ENCODE measurements at regions not wholly inside any gene's neighbourhood (a gene's known extent, or its start where the extent isn't known, plus 50 kb on each side); places are given as distances from the start of the nearest gene placed in this dataset.

DNA sequence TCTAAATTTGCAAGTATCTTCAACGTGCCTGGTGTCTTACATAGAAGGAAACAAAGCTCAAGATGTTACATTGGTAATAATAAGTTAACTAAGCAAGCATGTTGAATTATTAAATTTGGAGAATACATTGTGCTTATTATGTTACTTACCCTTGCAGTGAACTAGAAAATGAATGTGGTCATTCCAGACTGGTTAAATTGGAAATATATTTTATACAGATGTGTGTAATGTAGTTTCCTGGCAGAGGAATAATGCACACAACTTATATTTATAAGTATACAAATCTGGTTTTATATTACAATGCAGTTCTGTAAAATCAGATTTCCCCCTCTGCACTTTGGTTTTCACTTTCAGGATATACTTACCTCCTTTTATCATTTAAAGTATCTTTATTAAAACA lies 159.9 kb upstream of the SLIT2 start:
- no peak overlapping the region for H3K4me3 ChIP-seq (ENCODE audit: low read depth, low read length)
- TF ChIP-seq, protein P1, sequence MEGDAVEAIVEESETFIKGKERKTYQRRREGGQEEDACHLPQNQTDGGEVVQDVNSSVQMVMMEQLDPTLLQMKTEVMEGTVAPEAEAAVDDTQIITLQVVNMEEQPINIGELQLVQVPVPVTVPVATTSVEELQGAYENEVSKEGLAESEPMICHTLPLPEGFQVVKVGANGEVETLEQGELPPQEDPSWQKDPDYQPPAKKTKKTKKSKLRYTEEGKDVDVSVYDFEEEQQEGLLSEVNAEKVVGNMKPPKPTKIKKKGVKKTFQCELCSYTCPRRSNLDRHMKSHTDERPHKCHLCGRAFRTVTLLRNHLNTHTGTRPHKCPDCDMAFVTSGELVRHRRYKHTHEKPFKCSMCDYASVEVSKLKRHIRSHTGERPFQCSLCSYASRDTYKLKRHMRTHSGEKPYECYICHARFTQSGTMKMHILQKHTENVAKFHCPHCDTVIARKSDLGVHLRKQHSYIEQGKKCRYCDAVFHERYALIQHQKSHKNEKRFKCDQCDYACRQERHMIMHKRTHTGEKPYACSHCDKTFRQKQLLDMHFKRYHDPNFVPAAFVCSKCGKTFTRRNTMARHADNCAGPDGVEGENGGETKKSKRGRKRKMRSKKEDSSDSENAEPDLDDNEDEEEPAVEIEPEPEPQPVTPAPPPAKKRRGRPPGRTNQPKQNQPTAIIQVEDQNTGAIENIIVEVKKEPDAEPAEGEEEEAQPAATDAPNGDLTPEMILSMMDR (IDR thresholded peaks at IDR 0.05; ENCODE audit: insufficient read depth, low read length, poor library complexity, severe bottlenecking): no peak
- H3K27me3 ChIP-seq (ENCODE audit: control insufficient read depth, insufficient read depth, low read length): no peaks in the 10 kb centered on the region
- DNase-seq (ENCODE audit: low read depth): no peak
- H3K36me3 ChIP-seq (ENCODE audit: control insufficient read depth, insufficient read depth, low read length): no peaks in the 10 kb centered on the region

DNA sequence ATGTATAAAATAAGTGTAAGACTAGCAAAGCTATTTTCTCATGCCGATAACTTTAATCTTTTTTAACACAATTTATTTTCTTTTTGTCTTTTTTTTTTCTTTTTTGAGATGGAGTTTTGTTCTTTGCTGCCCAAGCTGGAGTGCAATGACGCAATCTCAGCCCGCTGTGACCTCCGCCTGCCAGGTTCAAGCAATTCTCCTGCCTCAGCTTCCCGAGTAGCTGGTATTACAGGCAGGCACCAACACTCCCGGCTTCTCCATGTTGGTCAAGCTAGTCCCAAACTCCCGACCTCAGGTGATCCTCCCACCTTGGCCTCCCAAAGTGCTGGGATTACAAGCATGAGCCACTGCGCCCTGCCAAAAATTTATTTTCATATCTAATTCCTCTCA lies 164.2 kb upstream of the SLIT2 start:
- H3K36me3 ChIP-seq (ENCODE audit: control insufficient read depth, insufficient read depth, low read length): no peaks in the 10 kb centered on the region
- H3K4me3 ChIP-seq (ENCODE audit: low read depth, low read length): no peak overlapping the region
- no peak for DNase-seq (ENCODE audit: low read depth)
- no peaks in the 10 kb centered on the region for H3K27me3 ChIP-seq (ENCODE audit: control insufficient read depth, insufficient read depth, low read length)
- TF ChIP-seq, protein P1 (IDR thresholded peaks at IDR 0.05; ENCODE audit: insufficient read depth, low read length, poor library complexity, severe bottlenecking): no peak

DNA sequence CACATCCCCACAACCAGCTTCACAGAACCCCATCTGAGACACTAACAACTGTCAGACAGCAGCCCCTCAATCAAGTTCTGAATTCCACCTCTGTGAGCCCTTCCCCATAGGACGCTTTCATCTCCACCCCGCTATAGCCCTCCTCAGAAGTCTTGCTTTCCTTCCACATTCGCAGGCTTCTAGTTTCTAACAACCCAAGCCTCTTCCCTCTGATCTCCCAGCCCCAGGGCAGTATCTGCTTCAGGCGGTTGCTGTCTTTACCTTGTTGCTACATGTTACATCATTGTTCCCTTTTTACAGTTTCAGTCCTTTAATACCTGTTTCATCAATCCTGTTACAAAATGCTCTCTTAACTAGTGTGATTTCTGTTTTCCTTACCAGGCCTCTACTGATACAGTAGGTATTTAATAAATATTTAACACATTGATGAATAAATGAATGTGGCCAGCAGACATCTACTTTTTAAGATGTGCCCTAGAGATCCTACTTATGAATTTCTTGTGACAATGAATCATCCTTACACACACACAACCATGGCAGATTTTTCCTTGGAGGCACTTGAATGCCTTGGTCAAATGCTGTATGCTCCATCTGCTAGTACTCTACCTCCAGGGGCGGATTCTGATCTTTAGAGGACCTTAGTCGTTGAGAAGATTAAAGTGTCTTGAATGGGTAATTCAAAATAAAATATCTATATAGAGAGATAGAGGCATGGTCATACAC lies 164.7 kb upstream of the SLIT2 start:
- no peaks in the 10 kb centered on the region for H3K27me3 ChIP-seq (ENCODE audit: control insufficient read depth, insufficient read depth, low read length)
- H3K4me3 ChIP-seq (ENCODE audit: low read depth, low read length): no peak overlapping the region
- H3K36me3 ChIP-seq (ENCODE audit: control insufficient read depth, insufficient read depth, low read length): no peaks in the 10 kb centered on the region
- TF ChIP-seq, protein P1 (IDR thresholded peaks at IDR 0.05; ENCODE audit: insufficient read depth, low read length, poor library complexity, severe bottlenecking): no peak
- no peak for DNase-seq (ENCODE audit: low read depth)

DNA sequence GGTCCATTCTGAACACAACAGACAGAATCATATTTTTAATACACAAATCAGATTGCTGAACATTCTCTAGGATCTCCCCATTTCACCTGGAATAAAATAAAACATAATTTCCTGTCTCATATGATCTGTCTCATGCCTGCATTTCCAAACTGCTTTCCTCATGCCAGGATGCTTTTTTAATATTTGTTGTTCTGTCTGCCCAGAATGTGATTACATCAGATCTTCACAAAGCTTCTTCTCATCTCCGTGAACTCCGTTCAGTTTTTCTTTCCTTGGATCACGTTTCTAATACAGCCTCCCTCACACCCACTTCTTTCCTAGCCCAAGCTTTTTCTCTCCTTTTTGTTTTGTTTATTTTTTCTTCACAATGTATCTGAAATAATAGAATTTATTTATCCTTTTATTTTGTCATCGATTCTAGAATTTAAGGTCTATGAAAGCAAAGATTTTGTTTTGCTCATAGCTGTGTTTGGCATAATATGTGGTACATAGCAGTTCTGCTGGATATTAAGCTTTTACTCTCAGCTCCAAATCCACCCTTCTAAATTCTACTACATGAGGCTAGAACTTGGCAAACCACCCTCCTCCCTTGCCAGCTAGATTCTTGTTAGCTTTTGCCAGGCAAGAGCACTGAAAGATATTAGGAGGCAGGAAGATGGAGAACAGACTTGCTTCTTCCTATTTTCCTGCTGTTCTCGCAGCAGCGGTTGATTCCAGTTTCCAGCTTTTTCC lies 165.5 kb upstream of the SLIT2 start:
- DNase-seq (ENCODE audit: low read depth): no peak
- TF ChIP-seq, protein P1 (IDR thresholded peaks at IDR 0.05; ENCODE audit: insufficient read depth, low read length, poor library complexity, severe bottlenecking): no peak
- Histone ChIP-seq H3K4me3 (ENCODE audit: low read depth, low read length) (no peak overlapping the region), H3K27me3 (ENCODE audit: control insufficient read depth, insufficient read depth, low read length) (no peaks in the 10 kb centered on the region), H3K36me3 (ENCODE audit: control insufficient read depth, insufficient read depth, low read length) (no peaks in the 10 kb centered on the region)

DNA sequence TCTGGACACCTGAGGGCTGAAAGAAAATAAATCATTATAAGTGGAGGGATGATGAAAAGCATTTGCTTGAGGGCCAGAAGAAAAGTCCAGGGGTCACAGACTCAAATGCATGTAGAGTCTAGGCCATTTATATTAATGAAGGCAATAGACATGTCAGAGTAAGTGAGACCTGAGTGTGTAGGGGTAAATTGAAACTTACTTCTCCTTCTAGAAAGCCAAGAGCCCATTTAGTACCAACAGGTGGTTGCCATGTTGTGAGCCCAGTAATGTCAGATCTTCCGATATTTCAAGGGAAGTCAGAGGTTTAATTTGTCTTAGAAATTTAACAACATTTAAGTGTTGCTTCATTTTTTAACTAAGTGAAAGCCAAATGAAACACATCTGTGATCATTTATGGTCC lies 166.1 kb upstream of the SLIT2 start:
- Histone ChIP-seq H3K4me3 (ENCODE audit: low read depth, low read length) (no peak overlapping the region), H3K36me3 (ENCODE audit: control insufficient read depth, insufficient read depth, low read length) (no peaks in the 10 kb centered on the region), H3K27me3 (ENCODE audit: control insufficient read depth, insufficient read depth, low read length) (no peaks in the 10 kb centered on the region)
- DNase-seq (ENCODE audit: low read depth): no peak
- TF ChIP-seq, protein P1 (IDR thresholded peaks at IDR 0.05; ENCODE audit: insufficient read depth, low read length, poor library complexity, severe bottlenecking): no peak
